Activated T-cell treated with anti-CD3 and anti-CD28 coated beads, Interleukin-2, amount 50 U/mL, for 72 hours (primary cell): ENCODE measurements at regions not wholly inside any gene's neighbourhood (a gene's known extent, or its start where the extent isn't known, plus 50 kb on each side); places are given as distances from the start of the nearest gene placed in this dataset.

Experiments
- ATAC-seq, 2 donors: fragments of 150-1000 bp; cut with Tn5 transposase; replicated peaks in 1 of 2; 2 replicates each; pipeline ENCODE4 v1.10.0; 2021; ENCODE audit warnings: moderate library complexity in 2 of 2, mild to moderate bottlenecking in 1 of 2
- DNase-seq, 2 donors: peaks; one replicate each; pipeline ENCODE4 v3.0.0; 2021 to 2022; ENCODE audit warnings: mixed read lengths in 1 of 2
- H3K27ac Mint-ChIP-seq: one replicate; pipeline ENCODE4 v1.8.0; 2022; ENCODE audit warnings: mild to moderate bottlenecking, moderate library complexity, mixed read lengths
- H3K27me3 Mint-ChIP-seq: one replicate; pipeline ENCODE4 v1.8.0; 2022; ENCODE audit warnings: low read depth, mixed read lengths
- H3K36me3 Mint-ChIP-seq, 2 donors: one replicate each; pipeline ENCODE4 v1.8.0; 2022; ENCODE audit warnings: mixed read lengths in 2 of 2, mild to moderate bottlenecking in 1 of 2; ENCODE audit not compliant: insufficient read depth in 2 of 2
- H3K4me1 Mint-ChIP-seq: one replicate; pipeline ENCODE4 v1.8.0; 2022; ENCODE audit warnings: low read depth, mixed read lengths
- H3K4me3 Mint-ChIP-seq, 2 donors: one replicate each; pipeline ENCODE4 v1.8.0; 2022; ENCODE audit warnings: mild to moderate bottlenecking in 2 of 2, mixed read lengths in 2 of 2, moderate library complexity in 2 of 2
- H3K9me3 Mint-ChIP-seq, 2 donors: one replicate each; pipeline ENCODE4 v1.8.0; 2022; ENCODE audit warnings: mixed read lengths in 2 of 2

DNA sequence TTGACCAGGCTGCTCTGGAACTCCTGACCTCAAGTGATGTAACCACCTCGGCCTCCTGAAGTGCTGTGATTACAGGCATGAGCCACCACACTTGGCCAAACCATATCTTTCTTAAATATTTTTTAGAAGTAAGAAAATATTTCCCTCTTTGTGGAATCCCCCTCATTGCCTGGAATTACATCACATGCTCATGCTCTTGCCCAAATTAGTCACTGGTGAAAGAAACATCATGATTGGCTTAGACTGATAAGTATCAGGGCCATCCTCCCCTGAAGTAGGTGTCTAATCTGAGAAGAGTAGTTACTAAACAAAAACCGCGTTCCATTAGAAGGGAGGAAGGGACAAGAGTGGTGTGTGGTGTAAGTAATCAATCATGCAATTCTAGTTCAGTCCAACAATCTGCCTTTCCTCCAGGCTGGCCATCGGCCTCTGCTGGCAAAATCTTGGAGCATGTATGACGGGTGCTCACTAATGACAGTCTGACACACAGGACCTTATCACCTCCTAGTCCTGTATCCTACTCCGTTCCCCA, 52.3 kb upstream of the SCG2 start:
- Mint-ChIP-seq H3K4me1 (no peaks in the 10 kb centered on the region), H3K27me3 (peaks cover 15% of the 10 kb centered on the region), H3K4me3 (no peak overlapping the region), H3K27ac (no peak overlapping the region), H3K36me3 (no peaks in the 10 kb centered on the region), H3K9me3 (peaks cover 1% of the 10 kb centered on the region in 2 donors)
- DNase-seq (no peak), ATAC-seq (no peak)

DNA sequence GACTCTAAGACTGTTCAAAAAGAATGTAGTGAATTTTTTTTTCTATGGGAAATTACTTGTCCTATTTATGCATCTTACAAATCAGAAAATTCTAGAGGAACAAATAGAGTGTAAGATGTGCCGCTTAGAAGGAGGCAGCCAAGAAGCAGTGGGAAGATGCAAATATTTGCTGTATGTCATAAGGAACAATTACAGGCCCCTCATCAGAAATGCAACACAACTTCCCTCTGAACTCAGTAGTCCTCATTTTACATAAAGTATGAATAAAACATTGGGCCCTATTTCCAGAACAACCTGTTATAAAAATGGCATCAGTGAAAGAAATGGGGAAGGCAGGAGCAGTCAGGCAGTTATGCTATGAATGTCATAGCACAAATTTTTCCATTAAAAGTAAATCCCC, 50.7 kb upstream of the SCG2 start:
- no peak for ATAC-seq
- H3K27ac Mint-ChIP-seq = no peak overlapping the region
- H3K27me3 Mint-ChIP-seq = peaks cover 15% of the 10 kb centered on the region
- H3K4me1 Mint-ChIP-seq = no peaks in the 10 kb centered on the region
- H3K4me3 Mint-ChIP-seq = no peak overlapping the region
- no peaks in the 10 kb centered on the region for H3K36me3 Mint-ChIP-seq
- DNase-seq = no peak
- H3K9me3 Mint-ChIP-seq = peaks cover 0 to 1% of the 10 kb centered on the region in 2 donors

DNA sequence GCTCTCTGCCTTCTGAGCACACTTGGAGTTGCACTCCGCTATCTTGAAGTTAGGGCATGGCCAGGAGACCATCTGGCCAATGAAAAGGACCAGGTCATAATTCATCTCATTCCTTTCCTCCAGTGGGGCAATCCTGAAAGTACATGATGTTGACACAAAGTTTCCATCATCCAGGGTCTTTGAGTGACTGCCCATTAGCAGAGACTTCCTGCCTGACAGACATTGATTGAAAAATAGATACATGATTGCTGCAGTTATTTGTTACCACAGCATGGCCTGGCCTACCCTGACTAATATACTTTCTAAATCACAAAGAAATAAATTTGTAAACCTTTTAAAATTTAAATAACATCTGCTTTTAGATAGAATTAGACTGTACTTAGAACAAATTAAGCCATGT, 50.0 kb upstream of the SCG2 start:
- H3K27ac Mint-ChIP-seq = no peak overlapping the region
- H3K36me3 Mint-ChIP-seq = no peaks in the 10 kb centered on the region

More for the DNA sequence above, 50.0 kb upstream of the SCG2 start:
- no peaks in the 10 kb centered on the region for H3K4me1 Mint-ChIP-seq
- H3K27me3 Mint-ChIP-seq = peaks cover 12% of the 10 kb centered on the region
- H3K4me3 Mint-ChIP-seq = no peak overlapping the region
- peaks cover 0 to 1% of the 10 kb centered on the region in 2 donors for H3K9me3 Mint-ChIP-seq
- DNase-seq = no peak
- ATAC-seq = no peak
